GM21619 (cell line): ENCODE measurements at regions not wholly inside any gene's neighbourhood (a gene's known extent, or its start where the extent isn't known, plus 50 kb on each side); places are given as distances from the start of the nearest gene placed in this dataset.

Source experiments
- ATAC-seq: cut with Tn5 transposase; IDR thresholded peaks from one replicate; pipeline ENCODE4 v1.9.1; 2021; ENCODE audit not compliant: unreplicated experiment

- ATAC-seq, result no peak
These were observed 330.8 kb upstream of the SPRY2 start for GRCh38 chr13:80671773-80672172.

GRCh38 chr13:80669112-80669511, 328.2 kb upstream of the SPRY2 start:
- ATAC-seq, result no peak

DNA sequence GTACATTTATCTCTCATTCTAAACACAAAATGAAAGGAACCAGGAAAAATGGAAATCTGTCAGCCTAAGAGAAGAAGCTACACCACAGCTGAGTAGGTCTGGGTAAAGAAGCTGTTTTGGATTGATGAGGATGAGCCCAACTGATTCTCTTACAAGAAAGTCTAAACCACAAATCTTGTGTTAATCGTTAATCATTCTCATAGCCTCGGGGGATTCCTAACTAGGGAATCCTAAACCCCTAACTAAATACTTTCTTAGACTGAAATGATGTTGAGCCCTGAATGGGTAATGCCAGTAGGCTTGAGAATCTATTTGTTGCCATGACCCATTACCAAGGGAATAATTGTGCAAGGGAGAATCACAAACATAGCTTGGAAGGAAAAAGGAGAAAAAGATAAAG, 327.5 kb upstream of the SPRY2 start:
- ATAC-seq, result no peak

DNA sequence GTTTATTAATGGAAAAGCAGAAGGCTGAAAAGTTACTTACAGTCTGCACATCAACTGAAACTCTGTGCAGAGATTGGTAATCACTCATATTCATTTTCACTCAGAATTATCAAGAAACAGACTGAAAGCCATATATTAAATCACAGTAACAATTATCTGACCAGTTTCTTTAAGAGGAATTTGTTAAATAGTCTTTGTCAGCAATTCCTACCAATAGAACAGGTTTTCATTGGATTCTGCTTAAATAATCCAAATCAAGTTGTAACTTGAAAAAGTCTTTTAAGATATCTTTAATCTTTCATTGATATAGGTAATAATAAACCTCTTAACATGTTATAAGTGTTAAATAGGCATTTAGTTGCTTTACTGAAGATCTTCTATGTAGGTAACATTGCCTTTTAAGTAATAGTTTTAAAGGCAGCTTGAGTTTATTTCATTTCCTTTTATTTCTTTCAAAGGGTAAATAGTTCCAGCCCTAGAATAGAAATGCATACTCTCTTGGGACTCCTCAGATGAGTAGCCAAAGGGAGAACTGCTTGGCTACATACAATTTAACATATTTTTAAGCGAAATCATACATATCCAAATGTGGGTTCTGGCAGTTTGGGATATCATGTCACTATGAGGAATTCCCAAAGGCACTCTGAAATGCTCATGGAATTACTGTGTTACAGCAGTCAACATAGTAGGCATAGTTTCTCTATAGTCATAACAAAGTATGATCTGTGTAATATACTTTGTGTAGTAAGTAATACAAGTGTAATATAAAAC, 326.0 kb upstream of the SPRY2 start:
- no peak for ATAC-seq

DNA sequence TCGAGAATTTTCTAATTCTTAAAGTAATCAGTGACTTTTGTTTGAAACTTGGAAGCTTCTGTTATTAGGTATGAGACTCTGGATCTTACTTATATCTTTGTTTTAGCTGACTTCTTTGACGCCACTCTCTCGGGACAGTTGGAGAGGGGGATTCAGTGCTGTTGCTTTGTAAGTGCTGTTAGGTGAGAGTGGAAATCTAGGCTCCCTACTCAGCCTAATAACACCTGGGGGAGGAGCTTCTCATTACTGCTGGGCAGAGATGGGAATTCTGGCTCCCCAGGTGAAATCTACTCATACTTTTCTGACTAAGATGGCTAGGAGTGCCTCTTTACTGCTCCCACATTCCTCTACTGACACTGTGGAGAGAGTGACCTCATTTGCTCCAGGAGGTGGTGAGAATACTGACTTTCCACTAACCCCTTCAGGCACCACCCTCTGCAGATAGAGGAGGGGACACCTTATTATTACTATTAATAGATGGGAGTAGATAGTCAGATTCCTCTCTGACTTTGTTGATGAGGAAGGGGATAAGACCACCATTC, 324.9 kb upstream of the SPRY2 start:
- ATAC-seq, result no peak

GRCh38 chr13:80664950-80665349, 324.0 kb upstream of the SPRY2 start:
- no peak for ATAC-seq

- no peak for ATAC-seq
These were observed 322.9 kb upstream of the SPRY2 start for GRCh38 chr13:80663788-80664187.

GRCh38 chr13:80658705-80659104, 317.8 kb upstream of the SPRY2 start:
- ATAC-seq, result no peak

DNA sequence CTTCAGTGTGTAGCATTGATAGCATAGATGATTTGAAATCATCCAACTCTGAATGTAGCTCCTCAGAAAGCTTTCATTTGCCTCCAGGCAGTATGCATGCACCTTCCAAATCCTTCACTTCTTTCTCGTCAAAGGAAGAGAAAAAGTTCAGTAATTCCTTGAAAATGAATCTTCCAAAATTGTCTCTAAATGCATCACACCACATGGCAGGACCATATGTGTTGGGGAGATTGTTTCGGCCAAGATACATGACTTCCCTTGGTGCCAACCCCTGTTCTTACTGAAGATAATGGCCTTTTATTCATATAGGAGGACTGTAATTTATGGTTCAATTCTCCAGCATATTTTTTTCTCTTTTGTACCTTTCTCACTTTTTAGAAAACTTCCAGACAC, 315.6 kb upstream of the SPRY2 start:
- ATAC-seq, result no peak

DNA sequence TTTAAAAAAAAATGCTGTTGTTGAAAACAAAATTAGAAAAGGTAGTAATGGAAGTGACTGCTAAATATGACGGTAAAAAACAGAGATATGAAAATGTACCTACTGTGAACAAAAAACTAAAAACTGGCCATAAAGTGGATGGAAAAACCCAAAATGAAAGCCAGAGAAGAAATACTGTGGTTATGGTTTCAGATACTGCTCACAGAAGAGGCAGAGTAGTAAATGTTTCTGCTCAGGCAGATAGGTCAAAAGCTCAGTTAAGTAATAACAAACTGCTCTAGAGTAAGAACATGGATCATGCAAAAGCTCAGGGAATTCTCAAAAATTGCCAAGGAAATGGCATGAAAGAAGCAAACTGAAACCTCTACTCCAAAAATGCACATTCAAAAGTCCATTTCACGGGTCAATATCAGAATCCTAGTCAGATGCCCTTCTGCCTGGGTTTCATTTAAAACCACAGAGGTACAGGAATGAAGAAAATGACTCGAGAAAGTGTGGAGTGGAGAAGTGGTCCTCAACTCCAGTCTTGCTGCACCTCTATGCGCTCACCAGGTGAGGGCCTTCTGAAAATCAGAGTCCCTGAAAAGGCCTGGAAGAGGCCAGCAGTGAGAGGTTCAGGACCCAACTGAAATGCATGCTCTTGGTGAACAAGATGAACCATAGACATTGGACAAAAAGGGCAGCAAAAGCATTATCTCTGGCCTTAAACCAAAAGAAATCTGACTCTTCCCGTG, 315.0 kb upstream of the SPRY2 start:
- ATAC-seq, result no peak

DNA sequence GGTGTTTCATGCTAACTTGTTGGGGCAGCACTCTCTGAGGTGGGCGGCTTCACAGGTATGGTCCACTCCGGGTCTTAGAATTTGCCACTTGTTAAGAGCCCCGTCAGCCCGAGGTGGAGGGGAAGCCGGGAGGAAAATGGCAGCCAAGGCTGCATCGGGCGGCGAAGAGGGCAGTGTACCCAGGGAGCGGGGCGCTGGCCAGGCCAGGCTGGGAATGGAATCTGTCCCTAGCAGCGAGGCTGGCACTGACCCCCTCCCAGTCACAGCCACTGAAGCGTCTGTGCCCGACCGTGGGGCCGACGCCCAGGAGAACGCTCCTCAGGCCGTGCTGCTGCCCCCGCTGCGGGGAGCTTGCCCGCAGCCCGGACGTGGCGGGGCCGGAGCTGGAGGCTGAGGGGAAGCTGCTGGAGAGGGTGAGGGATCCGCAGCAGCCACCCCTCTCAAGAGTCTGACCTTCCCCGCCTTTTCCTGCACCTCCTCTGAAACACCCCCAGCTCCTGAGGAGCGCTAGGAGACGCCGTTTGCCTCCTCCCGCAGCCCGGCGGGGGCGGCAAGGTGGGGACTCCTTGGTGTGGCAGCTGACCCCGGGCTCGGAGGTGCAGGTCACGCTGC, 313.8 kb upstream of the SPRY2 start:
- no peak for ATAC-seq

DNA sequence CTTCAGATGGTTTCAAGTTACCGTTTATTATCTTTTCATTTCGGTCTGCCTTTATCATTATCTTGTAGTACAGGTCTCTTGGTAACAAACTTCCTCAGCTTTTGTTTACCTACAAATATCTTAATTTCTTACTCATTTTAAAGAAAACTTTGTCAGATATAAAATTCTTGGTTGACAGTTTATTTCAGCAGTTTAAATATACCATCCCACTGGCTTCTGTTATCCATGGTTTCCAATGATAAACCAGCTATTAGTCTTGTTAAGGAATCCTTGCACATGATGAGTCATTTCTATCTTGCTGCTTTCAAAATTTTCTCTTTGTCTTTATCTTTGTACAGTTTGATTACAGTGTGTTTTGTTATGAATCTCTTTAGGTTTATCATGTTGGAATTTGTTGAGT, 308.3 kb upstream of the SPRY2 start:
- ATAC-seq, result no peak

DNA sequence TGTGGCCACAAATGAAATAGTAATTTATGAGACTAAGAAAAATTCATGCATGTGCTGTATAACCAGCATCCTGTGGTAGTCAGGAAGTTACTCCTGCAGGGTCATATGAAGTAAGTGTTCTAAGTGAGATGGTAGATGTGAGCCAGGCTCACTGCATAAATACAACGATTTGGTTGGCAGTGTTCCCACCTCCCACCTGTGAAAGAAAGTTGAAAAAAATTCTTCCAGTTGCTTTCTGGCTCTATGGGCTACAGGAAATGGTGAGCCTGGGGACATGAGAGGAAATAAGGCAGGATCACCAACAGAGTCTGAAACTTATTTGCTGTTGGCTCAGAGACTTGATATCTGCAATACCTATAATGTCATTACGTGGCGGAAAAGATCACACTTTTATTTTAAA, 301.7 kb upstream of the SPRY2 start:
- ATAC-seq, result no peak

DNA sequence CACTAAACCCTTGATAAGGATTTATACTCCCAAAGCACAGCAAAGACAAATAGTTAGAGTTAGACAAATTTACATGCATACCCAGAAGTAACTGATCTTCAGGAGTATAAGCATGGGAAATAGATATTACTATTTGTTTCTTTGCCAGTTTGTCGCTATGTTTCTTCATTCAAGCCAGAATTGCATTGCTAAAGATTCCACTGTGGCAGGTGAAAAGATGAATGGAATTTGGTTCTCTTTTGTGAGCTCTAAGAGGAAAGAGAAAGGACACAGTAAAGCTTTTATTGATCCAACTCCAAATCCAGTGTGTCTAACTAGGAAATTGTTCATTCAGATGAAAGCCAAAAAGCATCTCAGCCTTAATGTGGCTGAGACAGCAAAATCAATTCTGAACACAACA, 292.3 kb upstream of the SPRY2 start:
- ATAC-seq, result no peak

DNA sequence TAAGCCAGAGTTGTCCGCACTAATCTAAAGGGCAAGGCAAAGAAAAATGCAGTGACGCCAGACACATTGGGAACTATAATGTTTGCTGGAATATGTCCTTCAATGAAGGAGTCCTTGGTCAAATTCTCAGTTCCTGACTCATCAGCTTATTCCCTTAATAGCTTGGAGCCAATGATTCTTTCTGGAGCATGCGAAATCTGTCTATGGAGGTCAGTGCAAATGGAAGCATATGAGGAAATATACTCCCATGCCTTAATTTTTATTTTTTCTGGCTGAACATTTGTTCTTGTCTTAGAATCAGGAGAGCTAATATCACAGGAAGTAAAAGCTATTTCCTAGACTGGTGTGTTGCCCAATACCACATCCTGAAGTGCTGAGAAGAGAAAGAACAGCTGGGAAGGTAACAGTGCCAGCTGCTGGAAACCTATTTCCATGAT, 289.8 kb upstream of the SPRY2 start:
- ATAC-seq, result no peak

- ATAC-seq, result no peak
These were observed 277.9 kb upstream of the SPRY2 start for GRCh38 chr13:80618781-80619180.

DNA sequence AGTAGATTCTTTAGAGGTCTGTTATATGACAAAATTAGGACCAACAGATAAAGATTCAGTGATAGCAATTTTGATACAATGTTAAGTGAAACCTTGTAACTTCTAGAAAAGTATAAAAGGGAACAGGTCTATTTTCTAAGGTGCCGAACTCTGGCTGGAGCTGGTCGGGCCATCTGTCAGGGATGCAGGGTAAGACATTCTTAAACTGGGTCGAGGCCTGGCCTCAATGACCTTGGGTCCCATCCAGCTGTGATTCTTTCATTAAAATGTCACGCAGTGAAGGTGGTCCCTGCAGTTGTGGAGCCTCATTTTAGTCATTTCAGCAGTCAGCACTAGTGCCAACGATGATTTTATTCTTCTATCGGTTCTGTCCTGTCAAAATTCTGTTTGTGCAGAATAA, 271.9 kb upstream of the SPRY2 start:
- ATAC-seq, result no peak

- ATAC-seq, result no peak
These were observed 270.4 kb upstream of the SPRY2 start for GRCh38 chr13:80611310-80611709.

DNA sequence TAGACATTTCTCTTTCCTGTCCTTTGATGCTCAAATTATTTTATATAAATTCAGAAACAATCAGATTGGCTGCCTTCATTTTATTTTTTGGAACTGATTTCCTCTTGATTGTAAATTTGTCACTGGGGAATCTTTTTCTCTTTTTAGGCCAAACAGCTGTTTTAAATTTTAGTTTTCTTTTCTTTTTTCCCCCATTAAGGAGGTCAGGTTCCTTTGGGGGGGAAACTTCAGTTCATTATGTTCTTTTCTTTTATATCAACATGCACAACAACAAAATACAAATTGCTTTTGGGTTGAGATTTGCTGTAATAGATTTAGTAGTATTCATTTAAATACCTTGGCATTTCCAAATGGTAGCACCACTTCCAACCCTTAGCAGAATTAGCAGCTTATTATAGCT, 264.8 kb upstream of the SPRY2 start:
- no peak for ATAC-seq

DNA sequence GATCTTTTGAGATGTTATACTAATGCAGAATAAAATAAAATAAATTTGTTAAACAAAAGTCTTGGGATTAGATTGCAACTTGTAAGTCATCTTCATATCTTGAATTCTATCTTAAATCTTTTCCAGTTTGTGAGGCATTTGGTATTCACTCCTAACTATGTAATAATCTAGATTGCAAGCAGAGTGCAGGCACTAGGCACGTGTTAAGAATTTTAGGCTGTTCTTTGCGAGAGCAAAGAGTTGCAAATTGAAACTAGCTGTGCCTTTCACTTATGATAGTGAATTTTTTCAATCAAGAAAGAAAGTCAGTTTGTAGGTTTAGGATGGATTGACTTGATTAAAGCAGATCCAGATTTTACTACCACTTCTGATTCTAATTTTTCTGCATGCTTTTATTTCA, 264.1 kb upstream of the SPRY2 start:
- no peak for ATAC-seq

GRCh38 chr13:80604098-80604497, 263.2 kb upstream of the SPRY2 start:
- ATAC-seq, result no peak

DNA sequence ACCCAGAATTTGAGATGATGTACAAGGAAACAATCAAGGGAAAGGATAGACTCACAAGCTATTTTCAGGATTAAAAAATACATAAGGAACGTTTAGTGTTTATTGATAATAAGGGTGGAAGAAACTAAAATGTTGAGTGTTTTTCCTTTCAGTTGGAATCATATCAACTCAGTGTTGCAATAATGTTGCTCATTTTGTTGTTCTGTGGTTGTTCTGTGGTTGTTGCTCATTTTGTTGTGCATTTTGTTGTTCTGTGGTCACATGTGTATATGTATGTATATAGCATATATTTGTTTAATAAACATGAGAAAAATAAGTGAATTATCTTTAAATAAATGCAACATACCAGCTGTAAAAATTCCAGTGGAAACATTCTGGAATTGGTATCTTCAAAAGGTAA, 262.4 kb upstream of the SPRY2 start:
- no peak for ATAC-seq
